ENCODE measurements at regions not wholly inside any gene's neighbourhood (a gene's known extent, or its start where the extent isn't known, plus 50 kb on each side); places are given as distances from the start of the nearest gene placed in this dataset.

- TF ChIP-seq CREB1 (IDR thresholded peaks at IDR 0.05; ENCODE audit: low read depth), result no peak
- TF ChIP-seq TEAD4 (IDR thresholded peaks at IDR 0.05), result no peak
Observed at GRCh38 chr2:157159221-157159934, 98.1 kb upstream of the GALNT5 start.
